ENCODE measurements at regions not wholly inside any gene's neighbourhood (a gene's known extent, or its start where the extent isn't known, plus 50 kb on each side); places are given as distances from the start of the nearest gene placed in this dataset.
"Not testable (repeated sequence)": the region's sequence is repeated elsewhere in the genome, so short reads cannot be mapped to it uniquely, and the experiment has no call there.

DNA sequence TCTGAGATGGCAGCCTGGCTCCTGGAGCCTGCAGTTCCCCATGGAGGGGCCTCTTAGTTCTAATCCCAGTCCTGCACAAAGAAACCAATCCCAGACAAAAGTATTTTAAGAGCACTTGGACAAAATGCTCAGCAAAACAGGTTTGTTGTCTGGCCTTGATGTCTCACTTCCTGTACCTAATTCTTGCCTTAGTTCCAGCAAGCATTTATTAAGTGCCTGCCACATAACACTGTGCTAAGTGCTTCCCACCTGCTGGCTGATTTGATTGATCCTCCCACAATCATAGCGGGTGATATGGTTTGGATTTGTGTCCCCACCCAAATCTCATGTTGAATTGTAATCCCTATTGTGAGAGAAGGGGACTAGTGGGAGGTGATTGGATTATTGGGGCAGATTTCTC, 65.7 kb upstream of the HABP2 start:
- no peaks in the 10 kb centered on the region for H3K9me3 ChIP-seq (ENCODE audit: control insufficient read depth, insufficient read depth, low read depth, low read length)
- POLR2A ChIA-PET, result no interaction called here
- H3K4me1 ChIP-seq (ENCODE audit: control insufficient read depth, insufficient read depth, low read length), result no peaks in the 10 kb centered on the region
- peaks cover 29% of the 10 kb centered on the region for H3K27me3 ChIP-seq (ENCODE audit: control insufficient read depth, insufficient read depth, low read length)
- in situ Hi-C loops (cut with HindIII; ENCODE audit: low pct_unique_long_range_greater_than_20kb, low sequenced_read_pairs), result no loop called here
- CTCF ChIA-PET, result no interaction called here
- H3K27ac ChIP-seq (ENCODE audit: low read length), result no peak overlapping the region
- DNase-seq (ENCODE audit: low read depth, low spot score) (no peak), ATAC-seq (no peak)
- intact Hi-C loops (cut with micrococcal nuclease; ENCODE audit: unreplicated experiment), result no loop called here
- H3K4me3 ChIP-seq (ENCODE audit: low read depth in 2 of 2, low read length in 2 of 2), result no peak overlapping the region
- no peak for TF ChIP-seq POLR2AphosphoS5 (IDR thresholded peaks at IDR 0.05; ENCODE audit: low read depth, low read length)
- TF ChIP-seq SIN3A (IDR thresholded peaks at IDR 0.05; ENCODE audit: borderline replicate concordance, insufficient read depth, low read depth, low read length), result no peak
- TF ChIP-seq TCF7L2 (IDR thresholded peaks at IDR 0.05; ENCODE audit: low read depth, low read length), result no peak
- TF ChIP-seq, protein P1, sequence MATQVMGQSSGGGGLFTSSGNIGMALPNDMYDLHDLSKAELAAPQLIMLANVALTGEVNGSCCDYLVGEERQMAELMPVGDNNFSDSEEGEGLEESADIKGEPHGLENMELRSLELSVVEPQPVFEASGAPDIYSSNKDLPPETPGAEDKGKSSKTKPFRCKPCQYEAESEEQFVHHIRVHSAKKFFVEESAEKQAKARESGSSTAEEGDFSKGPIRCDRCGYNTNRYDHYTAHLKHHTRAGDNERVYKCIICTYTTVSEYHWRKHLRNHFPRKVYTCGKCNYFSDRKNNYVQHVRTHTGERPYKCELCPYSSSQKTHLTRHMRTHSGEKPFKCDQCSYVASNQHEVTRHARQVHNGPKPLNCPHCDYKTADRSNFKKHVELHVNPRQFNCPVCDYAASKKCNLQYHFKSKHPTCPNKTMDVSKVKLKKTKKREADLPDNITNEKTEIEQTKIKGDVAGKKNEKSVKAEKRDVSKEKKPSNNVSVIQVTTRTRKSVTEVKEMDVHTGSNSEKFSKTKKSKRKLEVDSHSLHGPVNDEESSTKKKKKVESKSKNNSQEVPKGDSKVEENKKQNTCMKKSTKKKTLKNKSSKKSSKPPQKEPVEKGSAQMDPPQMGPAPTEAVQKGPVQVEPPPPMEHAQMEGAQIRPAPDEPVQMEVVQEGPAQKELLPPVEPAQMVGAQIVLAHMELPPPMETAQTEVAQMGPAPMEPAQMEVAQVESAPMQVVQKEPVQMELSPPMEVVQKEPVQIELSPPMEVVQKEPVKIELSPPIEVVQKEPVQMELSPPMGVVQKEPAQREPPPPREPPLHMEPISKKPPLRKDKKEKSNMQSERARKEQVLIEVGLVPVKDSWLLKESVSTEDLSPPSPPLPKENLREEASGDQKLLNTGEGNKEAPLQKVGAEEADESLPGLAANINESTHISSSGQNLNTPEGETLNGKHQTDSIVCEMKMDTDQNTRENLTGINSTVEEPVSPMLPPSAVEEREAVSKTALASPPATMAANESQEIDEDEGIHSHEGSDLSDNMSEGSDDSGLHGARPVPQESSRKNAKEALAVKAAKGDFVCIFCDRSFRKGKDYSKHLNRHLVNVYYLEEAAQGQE (IDR thresholded peaks at IDR 0.05; ENCODE audit: insufficient read depth in 1 of 2, low read depth in 2 of 2, low read length in 1 of 2), result no peak
- BruUV-seq (replicated peaks), result no TSS peak
- no peaks in the 10 kb centered on the region for H3K36me3 ChIP-seq (ENCODE audit: control insufficient read depth, insufficient read depth, low read length)

DNA sequence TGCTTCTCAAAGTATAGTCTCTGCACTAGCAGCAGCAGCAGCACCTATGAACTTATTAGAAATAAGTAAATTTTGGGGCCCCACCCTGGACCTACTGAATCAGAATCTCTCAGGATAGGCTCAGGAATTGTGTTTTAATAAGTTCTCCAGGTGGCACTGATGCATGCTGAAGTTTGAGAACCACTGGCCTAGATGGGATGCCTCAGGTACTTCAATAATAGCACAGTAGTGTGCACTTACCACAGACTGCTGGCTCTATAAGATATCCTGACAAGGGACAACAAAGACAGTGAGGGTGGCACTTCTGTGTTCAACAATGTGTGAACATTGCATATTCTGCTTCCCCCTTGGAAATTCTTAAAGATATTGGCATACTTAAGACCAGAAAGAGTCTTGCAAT, 64.7 kb upstream of the HABP2 start:
- DNase-seq (ENCODE audit: low read depth, low spot score) (no peak), ATAC-seq (no peak)
- Histone ChIP-seq H3K4me1 (ENCODE audit: control insufficient read depth, insufficient read depth, low read length) (no peaks in the 10 kb centered on the region), H3K27me3 (ENCODE audit: control insufficient read depth, insufficient read depth, low read length) (peaks cover 37% of the 10 kb centered on the region), H3K4me3 (ENCODE audit: low read depth in 2 of 2, low read length in 2 of 2) (no peak overlapping the region), H3K9me3 (ENCODE audit: control insufficient read depth, insufficient read depth, low read depth, low read length) (no peaks in the 10 kb centered on the region), H3K36me3 (ENCODE audit: control insufficient read depth, insufficient read depth, low read length) (no peaks in the 10 kb centered on the region), H3K27ac (ENCODE audit: low read length) (no peak overlapping the region)
- BruUV-seq (replicated peaks), result no TSS peak
- ChIA-PET POLR2A (no interaction called here), CTCF (no interaction called here)
- in situ Hi-C loops (cut with HindIII; ENCODE audit: low pct_unique_long_range_greater_than_20kb, low sequenced_read_pairs), result no loop called here
- TF ChIP-seq SIN3A (IDR thresholded peaks at IDR 0.05; ENCODE audit: borderline replicate concordance, insufficient read depth, low read depth, low read length) (no peak), POLR2AphosphoS5 (IDR thresholded peaks at IDR 0.05; ENCODE audit: low read depth, low read length) (no peak), CTCF (IDR thresholded peaks at IDR 0.05) (no peak), TCF7L2 (IDR thresholded peaks at IDR 0.05; ENCODE audit: low read depth, low read length) (no peak)
- TF ChIP-seq, protein P1 (IDR thresholded peaks at IDR 0.05; ENCODE audit: insufficient read depth in 1 of 2, low read depth in 2 of 2, low read length in 1 of 2), result no peak
- intact Hi-C loops (cut with micrococcal nuclease; ENCODE audit: unreplicated experiment), result no loop called here

DNA sequence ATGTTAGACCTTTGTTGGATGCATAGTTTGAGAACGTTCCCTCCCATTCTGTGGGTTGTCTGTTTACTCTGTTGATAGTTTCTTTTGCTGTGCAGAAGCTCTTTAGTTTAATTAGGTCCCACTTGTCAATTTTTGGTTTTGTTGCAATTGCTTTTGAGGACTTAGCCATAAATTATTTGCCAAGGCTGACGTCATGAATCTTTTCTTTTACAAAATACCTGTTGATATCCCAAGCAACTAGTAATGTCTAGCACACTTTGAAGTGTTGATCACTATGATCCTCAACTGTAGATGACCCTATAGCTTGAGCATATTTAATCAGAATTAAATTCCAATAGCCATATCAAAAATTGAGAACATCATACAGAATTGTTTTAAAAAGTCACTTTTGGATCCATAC, 63.3 kb upstream of the HABP2 start:
- DNase-seq (ENCODE audit: low read depth, low spot score); CTCF ChIA-PET; H3K4me1 ChIP-seq (ENCODE audit: control insufficient read depth, insufficient read depth, low read length); H3K27ac ChIP-seq (ENCODE audit: low read length); in situ Hi-C loops (cut with HindIII; ENCODE audit: low pct_unique_long_range_greater_than_20kb, low sequenced_read_pairs); ATAC-seq; H3K4me3 ChIP-seq (ENCODE audit: low read depth in 2 of 2, low read length in 2 of 2); intact Hi-C loops (cut with micrococcal nuclease; ENCODE audit: unreplicated experiment); BruUV-seq (replicated peaks); H3K9me3 ChIP-seq (ENCODE audit: control insufficient read depth, insufficient read depth, low read depth, low read length); POLR2A ChIA-PET; H3K36me3 ChIP-seq (ENCODE audit: control insufficient read depth, insufficient read depth, low read length): not testable (repeated sequence)
- peaks cover 46% of the 10 kb centered on the region for H3K27me3 ChIP-seq (ENCODE audit: control insufficient read depth, insufficient read depth, low read length)
